ENCODE measurements at regions not wholly inside any gene's neighbourhood (a gene's known extent, or its start where the extent isn't known, plus 50 kb on each side); places are given as distances from the start of the nearest gene placed in this dataset.

DNA sequence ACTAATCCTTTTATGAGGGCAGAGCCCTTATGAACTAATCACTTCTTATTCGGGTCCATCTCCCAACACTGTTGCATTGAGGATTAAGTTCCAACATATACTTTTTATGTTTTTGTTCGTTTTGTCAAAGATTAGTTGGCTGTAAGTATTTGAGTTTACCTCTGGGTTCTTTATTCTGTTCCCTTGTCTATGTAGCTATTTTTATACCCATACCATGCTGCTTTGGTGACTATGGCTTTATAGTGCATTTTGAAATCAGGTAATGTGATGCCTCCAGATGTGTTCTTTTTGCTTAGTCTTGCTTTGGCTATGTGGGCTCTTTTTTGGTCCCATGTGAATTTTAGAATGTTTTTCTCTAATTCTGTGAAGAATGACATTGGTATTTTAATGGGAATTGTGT lies 166.4 kb upstream of the KCNMB2 start:
- BruUV-seq (replicated peaks), result no TSS peak
- Histone ChIP-seq H3K4me3 (ENCODE audit: low read depth, low read length, poor library complexity, severe bottlenecking) (no peak overlapping the region), H3K27me3 (replicated peaks; ENCODE audit: insufficient read depth, low read depth, low read length, poor library complexity) (no peaks in the 10 kb centered on the region), H3K27ac (ENCODE audit: low read depth, low read length, poor library complexity, severe bottlenecking) (no peak overlapping the region), H3K36me3 (ENCODE audit: insufficient read depth, low read length, poor library complexity, severe bottlenecking) (no peaks in the 10 kb centered on the region), H3K4me1 (ENCODE audit: insufficient read depth, low read length, poor library complexity, severe bottlenecking) (no peaks in the 10 kb centered on the region), H3K9me3 (ENCODE audit: low read depth, low read length, poor library complexity, severe bottlenecking) (no peaks in the 10 kb centered on the region)
- DNase-seq (ENCODE audit: low spot score), result no peak
- TF ChIP-seq, protein P1, sequence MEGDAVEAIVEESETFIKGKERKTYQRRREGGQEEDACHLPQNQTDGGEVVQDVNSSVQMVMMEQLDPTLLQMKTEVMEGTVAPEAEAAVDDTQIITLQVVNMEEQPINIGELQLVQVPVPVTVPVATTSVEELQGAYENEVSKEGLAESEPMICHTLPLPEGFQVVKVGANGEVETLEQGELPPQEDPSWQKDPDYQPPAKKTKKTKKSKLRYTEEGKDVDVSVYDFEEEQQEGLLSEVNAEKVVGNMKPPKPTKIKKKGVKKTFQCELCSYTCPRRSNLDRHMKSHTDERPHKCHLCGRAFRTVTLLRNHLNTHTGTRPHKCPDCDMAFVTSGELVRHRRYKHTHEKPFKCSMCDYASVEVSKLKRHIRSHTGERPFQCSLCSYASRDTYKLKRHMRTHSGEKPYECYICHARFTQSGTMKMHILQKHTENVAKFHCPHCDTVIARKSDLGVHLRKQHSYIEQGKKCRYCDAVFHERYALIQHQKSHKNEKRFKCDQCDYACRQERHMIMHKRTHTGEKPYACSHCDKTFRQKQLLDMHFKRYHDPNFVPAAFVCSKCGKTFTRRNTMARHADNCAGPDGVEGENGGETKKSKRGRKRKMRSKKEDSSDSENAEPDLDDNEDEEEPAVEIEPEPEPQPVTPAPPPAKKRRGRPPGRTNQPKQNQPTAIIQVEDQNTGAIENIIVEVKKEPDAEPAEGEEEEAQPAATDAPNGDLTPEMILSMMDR (conservative IDR thresholded peaks at IDR 0.05; ENCODE audit: low read depth, low read length), result no peak
- TF ChIP-seq EZH2 (IDR thresholded peaks at IDR 0.05; ENCODE audit: borderline replicate concordance, low read depth, low read length, poor library complexity, severe bottlenecking), result no peak
- CTCF ChIA-PET, result no interaction called here
- intact Hi-C loops (cut with micrococcal nuclease; ENCODE audit: unreplicated experiment), result no loop called here
- POLR2A ChIA-PET (ENCODE audit: low non-redundant PET), result no interaction called here

DNA sequence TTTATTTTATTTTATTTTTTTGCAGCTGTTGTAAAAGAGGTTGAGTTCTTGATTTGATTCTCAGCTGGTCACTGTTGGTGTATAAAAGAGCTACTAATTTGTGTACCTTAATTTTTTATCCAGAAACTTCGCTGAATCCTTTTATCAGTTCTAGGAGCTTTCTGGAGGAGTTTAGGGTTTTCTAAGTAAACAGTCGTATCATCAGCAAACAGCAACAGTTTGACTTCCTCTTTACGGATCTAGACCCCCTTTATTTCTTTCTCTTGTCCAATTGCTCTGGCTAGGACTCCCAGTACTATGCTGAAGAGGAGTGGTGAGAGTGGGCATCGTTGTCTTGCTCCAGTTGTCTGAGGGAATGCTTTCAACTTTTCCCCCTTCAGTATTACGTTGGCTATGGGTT lies 165.8 kb upstream of the KCNMB2 start:
- Histone ChIP-seq H3K4me3 (ENCODE audit: low read depth, low read length, poor library complexity, severe bottlenecking) (no peak overlapping the region), H3K9me3 (ENCODE audit: low read depth, low read length, poor library complexity, severe bottlenecking) (no peaks in the 10 kb centered on the region), H3K36me3 (ENCODE audit: insufficient read depth, low read length, poor library complexity, severe bottlenecking) (no peaks in the 10 kb centered on the region), H3K27me3 (replicated peaks; ENCODE audit: insufficient read depth, low read depth, low read length, poor library complexity) (no peaks in the 10 kb centered on the region), H3K27ac (ENCODE audit: low read depth, low read length, poor library complexity, severe bottlenecking) (no peak overlapping the region), H3K4me1 (ENCODE audit: insufficient read depth, low read length, poor library complexity, severe bottlenecking) (no peaks in the 10 kb centered on the region)
- no peak for DNase-seq (ENCODE audit: low spot score)
- CTCF ChIA-PET, result no interaction called here
- POLR2A ChIA-PET (ENCODE audit: low non-redundant PET), result no interaction called here
- intact Hi-C loops (cut with micrococcal nuclease; ENCODE audit: unreplicated experiment), result no loop called here
- no TSS peak for BruUV-seq (replicated peaks)
- TF ChIP-seq, protein P1 (conservative IDR thresholded peaks at IDR 0.05; ENCODE audit: low read depth, low read length), result no peak
- TF ChIP-seq EZH2 (IDR thresholded peaks at IDR 0.05; ENCODE audit: borderline replicate concordance, low read depth, low read length, poor library complexity, severe bottlenecking), result no peak

DNA sequence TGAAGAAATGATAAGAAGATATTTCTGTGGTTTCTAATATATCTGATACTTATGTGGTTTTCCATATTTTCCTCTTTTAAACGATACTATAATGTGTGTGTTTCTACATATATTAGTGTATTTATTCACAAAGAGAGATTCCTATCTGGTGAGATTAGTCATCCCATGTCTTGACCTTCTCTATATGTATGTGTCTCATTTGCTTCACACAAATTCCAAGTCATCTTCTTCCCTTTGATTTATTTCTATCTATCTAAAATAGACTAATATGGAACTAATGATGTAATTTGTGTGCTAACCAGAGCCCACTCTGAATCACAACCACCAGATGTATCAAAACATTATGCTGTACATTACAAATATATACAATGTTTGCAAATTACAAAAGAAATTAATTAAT lies 154.7 kb upstream of the KCNMB2 start:
- Histone ChIP-seq H3K36me3 (ENCODE audit: insufficient read depth, low read length, poor library complexity, severe bottlenecking) (no peaks in the 10 kb centered on the region), H3K27me3 (replicated peaks; ENCODE audit: insufficient read depth, low read depth, low read length, poor library complexity) (no peaks in the 10 kb centered on the region), H3K4me1 (ENCODE audit: insufficient read depth, low read length, poor library complexity, severe bottlenecking) (peaks cover 14% of the 10 kb centered on the region), H3K4me3 (ENCODE audit: low read depth, low read length, poor library complexity, severe bottlenecking) (no peak overlapping the region), H3K9me3 (ENCODE audit: low read depth, low read length, poor library complexity, severe bottlenecking) (no peaks in the 10 kb centered on the region), H3K27ac (ENCODE audit: low read depth, low read length, poor library complexity, severe bottlenecking) (no peak overlapping the region)
- DNase-seq (ENCODE audit: low spot score), result no peak
- CTCF ChIA-PET, result no interaction called here
- POLR2A ChIA-PET (ENCODE audit: low non-redundant PET), result no interaction called here
- intact Hi-C loops (cut with micrococcal nuclease; ENCODE audit: unreplicated experiment), result loop anchor here (10.0 kb wide), 4 partner anchors 927 to 1447 kb away; no protein-coding TSS in a partner anchor
- no TSS peak for BruUV-seq (replicated peaks)
- TF ChIP-seq EZH2 (IDR thresholded peaks at IDR 0.05; ENCODE audit: borderline replicate concordance, low read depth, low read length, poor library complexity, severe bottlenecking), result no peak
- TF ChIP-seq, protein P1 (conservative IDR thresholded peaks at IDR 0.05; ENCODE audit: low read depth, low read length), result no peak

Measured in A673 (cell line).